ENCODE measurements at regions not wholly inside any gene's neighbourhood (a gene's known extent, or its start where the extent isn't known, plus 50 kb on each side); places are given as distances from the start of the nearest gene placed in this dataset.

DNA sequence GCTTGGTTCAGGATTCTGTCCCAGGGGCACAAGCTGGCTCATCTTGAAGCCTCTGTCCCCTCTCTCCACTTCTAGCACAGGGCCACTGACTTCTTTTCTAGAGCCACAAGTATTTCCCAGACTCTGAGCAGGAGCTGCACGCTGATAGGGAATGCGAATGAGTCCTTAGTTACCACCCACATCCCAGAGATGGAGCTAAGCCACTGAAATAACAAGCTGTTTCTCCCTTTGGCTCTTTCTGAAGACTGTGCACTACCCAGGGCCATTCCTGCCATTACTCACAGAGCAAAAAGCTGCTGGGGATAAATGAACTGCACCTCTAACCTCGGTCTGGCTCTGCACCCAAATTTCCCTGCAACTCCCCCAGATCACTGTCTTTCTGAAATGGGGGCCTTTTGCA is 70.6 kb downstream of the TSN start:
- TF ChIP-seq, protein P1, sequence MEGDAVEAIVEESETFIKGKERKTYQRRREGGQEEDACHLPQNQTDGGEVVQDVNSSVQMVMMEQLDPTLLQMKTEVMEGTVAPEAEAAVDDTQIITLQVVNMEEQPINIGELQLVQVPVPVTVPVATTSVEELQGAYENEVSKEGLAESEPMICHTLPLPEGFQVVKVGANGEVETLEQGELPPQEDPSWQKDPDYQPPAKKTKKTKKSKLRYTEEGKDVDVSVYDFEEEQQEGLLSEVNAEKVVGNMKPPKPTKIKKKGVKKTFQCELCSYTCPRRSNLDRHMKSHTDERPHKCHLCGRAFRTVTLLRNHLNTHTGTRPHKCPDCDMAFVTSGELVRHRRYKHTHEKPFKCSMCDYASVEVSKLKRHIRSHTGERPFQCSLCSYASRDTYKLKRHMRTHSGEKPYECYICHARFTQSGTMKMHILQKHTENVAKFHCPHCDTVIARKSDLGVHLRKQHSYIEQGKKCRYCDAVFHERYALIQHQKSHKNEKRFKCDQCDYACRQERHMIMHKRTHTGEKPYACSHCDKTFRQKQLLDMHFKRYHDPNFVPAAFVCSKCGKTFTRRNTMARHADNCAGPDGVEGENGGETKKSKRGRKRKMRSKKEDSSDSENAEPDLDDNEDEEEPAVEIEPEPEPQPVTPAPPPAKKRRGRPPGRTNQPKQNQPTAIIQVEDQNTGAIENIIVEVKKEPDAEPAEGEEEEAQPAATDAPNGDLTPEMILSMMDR (IDR thresholded peaks at IDR 0.05; ENCODE audit: low read depth, low read length), result no peak
- Histone ChIP-seq H3K27ac (no peak overlapping the region), H3K27me3 (no peaks in the 10 kb centered on the region), H3K36me3 (no peaks in the 10 kb centered on the region), H3K4me3 (no peak overlapping the region), H3K9me3 (ENCODE audit: low read depth) (no peaks in the 10 kb centered on the region), H3K4me1 (ENCODE audit: low read depth) (no peaks in the 10 kb centered on the region)
- peak; percentile 3 to 25 for DNase-seq (ENCODE audit: low read depth in 1 of 2, low spot score in 1 of 2)

DNA sequence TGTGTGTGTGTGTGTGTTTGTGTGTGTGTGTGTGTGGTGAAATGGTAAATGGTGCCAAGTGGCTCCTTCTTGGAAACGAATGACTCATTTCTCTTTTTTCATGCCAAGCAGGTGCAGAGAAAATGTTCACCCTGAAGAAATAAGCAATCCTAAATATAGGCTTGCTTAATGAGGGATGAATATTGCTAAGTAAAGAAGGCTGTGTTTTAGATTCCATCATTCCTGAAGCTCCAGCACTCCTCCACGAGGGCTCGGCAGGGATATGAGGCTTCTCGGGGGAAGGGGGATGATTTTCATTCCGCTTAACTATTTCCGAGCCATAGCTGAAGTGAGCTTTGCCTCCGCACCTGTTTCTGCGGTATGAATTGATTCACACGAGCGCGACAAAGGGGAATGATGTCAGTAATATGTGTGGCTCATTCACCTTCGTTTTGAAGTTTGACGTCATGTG is 72.9 kb downstream of the TSN start:
- no peaks in the 10 kb centered on the region for H3K4me1 ChIP-seq (ENCODE audit: low read depth)
- H3K36me3 ChIP-seq, result no peaks in the 10 kb centered on the region
- no peak overlapping the region for H3K4me3 ChIP-seq
- H3K27ac ChIP-seq, result no peak overlapping the region
- no peaks in the 10 kb centered on the region for H3K27me3 ChIP-seq
- no peaks in the 10 kb centered on the region for H3K9me3 ChIP-seq (ENCODE audit: low read depth)
- no peak for DNase-seq (ENCODE audit: low read depth in 1 of 2, low spot score in 1 of 2)
- TF ChIP-seq, protein P1 (IDR thresholded peaks at IDR 0.05; ENCODE audit: low read depth, low read length), result no peak

DNA sequence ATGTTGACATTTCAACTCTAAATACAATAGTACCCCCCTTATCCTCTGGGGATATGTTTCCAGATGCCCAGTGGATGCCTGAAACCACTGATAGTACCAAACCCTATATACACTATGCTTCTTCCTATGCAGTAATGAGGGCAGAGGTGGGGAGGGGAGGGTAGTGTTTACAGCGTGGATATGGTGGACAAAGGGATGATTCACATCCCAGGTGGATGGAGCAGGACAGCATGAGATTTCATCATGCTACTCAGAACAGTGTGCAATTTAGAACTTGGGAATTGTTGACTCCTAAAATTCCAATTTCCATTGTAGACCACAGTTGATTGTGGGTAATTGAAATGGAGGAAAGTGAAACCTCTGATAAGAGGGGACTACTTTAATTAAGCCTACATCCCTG is 75.4 kb downstream of the TSN start:
- no peak overlapping the region for H3K4me3 ChIP-seq
- TF ChIP-seq, protein P1 (IDR thresholded peaks at IDR 0.05; ENCODE audit: low read depth, low read length), result no peak
- no peaks in the 10 kb centered on the region for H3K36me3 ChIP-seq
- no peak overlapping the region for H3K27ac ChIP-seq
- H3K27me3 ChIP-seq, result no peaks in the 10 kb centered on the region
- no peaks in the 10 kb centered on the region for H3K4me1 ChIP-seq (ENCODE audit: low read depth)
- DNase-seq (ENCODE audit: low read depth in 1 of 2, low spot score in 1 of 2), result no peak
- H3K9me3 ChIP-seq (ENCODE audit: low read depth), result no peaks in the 10 kb centered on the region

DNA sequence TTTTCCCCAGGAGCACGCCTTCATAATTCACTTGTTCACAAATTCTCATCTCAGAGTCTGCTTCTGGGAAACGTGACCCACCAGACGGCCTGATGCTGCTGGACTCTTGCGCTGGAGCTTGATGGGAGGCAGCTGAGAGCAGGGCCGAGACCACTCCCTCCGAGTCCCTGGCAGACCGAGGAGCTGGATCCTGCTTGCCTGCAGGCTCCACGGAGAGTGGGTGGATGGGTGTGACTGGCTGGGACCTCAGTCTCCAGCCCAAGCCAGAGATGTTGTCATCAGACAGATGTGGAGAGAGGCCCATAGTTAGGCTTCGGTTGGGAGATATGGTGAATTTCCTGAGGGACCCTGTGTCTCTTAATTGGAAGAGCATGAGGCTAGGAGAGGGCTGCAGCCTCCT is 76.4 kb downstream of the TSN start:
- Histone ChIP-seq H3K4me3 (no peak overlapping the region), H3K27ac (no peak overlapping the region), H3K9me3 (ENCODE audit: low read depth) (no peaks in the 10 kb centered on the region), H3K36me3 (no peaks in the 10 kb centered on the region), H3K4me1 (ENCODE audit: low read depth) (peaks cover 6% of the 10 kb centered on the region), H3K27me3 (no peaks in the 10 kb centered on the region)
- DNase-seq (ENCODE audit: low read depth in 1 of 2, low spot score in 1 of 2), result peak in 1 of 2 donors; percentile 12
- TF ChIP-seq, protein P1 (IDR thresholded peaks at IDR 0.05; ENCODE audit: low read depth, low read length), result no peak

DNA sequence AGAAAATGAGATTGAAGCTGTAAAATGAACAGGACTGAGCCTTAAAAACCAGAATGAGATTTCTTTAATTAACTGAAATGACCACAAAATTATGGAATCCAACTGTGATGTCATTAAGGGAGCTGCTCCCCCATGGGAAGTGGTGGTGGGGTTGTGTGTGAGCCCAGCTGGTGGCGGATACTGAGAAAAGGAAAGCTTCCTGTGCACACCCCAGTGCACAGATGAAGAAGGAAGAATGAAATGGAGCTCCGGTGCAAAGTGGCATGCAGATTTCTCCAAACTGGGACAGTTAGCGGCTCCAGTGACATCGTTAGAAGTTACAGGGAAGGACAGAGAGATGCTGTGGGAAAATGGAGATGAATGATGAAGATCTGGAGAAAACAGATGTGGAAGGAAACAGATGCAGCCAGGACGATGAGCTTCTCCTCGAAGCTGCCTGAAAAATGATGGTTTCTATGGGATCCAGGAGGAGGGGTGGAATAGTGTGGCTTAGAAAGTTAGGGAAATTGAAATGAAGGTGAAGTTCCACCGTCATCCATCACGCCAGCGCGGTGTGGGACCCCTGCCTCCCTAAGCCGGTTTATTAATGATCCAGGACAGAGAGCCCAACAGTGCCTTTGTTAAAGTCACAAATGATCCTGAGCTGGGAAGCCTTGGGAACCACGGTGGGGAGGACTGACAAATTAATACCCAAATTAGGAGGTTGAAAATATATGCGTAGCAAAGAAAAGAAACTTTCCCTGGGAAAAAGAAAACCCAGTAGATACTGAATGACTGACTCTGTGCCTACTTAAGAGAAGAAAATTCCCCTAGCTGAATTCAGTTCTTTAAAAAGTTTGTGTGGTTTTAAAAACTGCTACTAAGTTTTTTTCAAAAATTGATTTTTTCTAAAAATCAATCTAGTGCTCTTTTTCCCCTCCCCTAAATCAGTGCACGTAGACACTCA is 77.2 kb downstream of the TSN start:
- no peak overlapping the region for H3K4me3 ChIP-seq
- H3K4me1 ChIP-seq (ENCODE audit: low read depth), result peaks cover 6% of the 10 kb centered on the region
- H3K36me3 ChIP-seq, result no peaks in the 10 kb centered on the region
- no peak for DNase-seq (ENCODE audit: low read depth in 1 of 2, low spot score in 1 of 2)
- H3K9me3 ChIP-seq (ENCODE audit: low read depth), result no peaks in the 10 kb centered on the region
- no peaks in the 10 kb centered on the region for H3K27me3 ChIP-seq
- TF ChIP-seq, protein P1 (IDR thresholded peaks at IDR 0.05; ENCODE audit: low read depth, low read length), result no peak
- no peak overlapping the region for H3K27ac ChIP-seq
